RCC 7860 (cell line): ENCODE measurements at regions not wholly inside any gene's neighbourhood (a gene's known extent, or its start where the extent isn't known, plus 50 kb on each side); places are given as distances from the start of the nearest gene placed in this dataset.
"Not testable (repeated sequence)": the region's sequence is repeated elsewhere in the genome, so short reads cannot be mapped to it uniquely, and the experiment has no call there.

Experiments used
- DNase-seq: peaks from one replicate; pipeline ENCODE4 v3.0.0-alpha.2; 2015; ENCODE audit warnings: low spot score
- FAIRE-seq: peaks from 2 replicates; lab custom pipeline; 2012; peaks lifted over from hg19 to GRCh38; lab: Jason Lieb, UNC

GRCh38 chr7:119959811-119960210 is 313.2 kb upstream of the KCND2 start:
- FAIRE-seq (no peak), DNase-seq (no peak)

GRCh38 chr7:119963654-119964053 is 309.3 kb upstream of the KCND2 start:
- no peak for DNase-seq
- FAIRE-seq: no peak

- DNase-seq (no peak), FAIRE-seq (no peak)
These were observed 308.9 kb upstream of the KCND2 start for GRCh38 chr7:119964065-119964464.

- DNase-seq: no peak
- no peak for FAIRE-seq
These were observed 308.0 kb upstream of the KCND2 start for GRCh38 chr7:119964788-119965542.

GRCh38 chr7:119967221-119967620 is 305.8 kb upstream of the KCND2 start:
- FAIRE-seq (no peak), DNase-seq (no peak)

- not testable (repeated sequence) for FAIRE-seq
These were observed 304.6 kb upstream of the KCND2 start for GRCh38 chr7:119968411-119968810.

GRCh38 chr7:119969054-119969453 is 303.9 kb upstream of the KCND2 start:
- DNase-seq (no peak), FAIRE-seq (no peak)

More at GRCh38 chr7:119968411-119968810, 304.6 kb upstream of the KCND2 start:
- DNase-seq: not testable (repeated sequence)

GRCh38 chr7:119969763-119970162 is 303.2 kb upstream of the KCND2 start:
- no peak for DNase-seq
- no peak for FAIRE-seq

- no peak for FAIRE-seq
- DNase-seq: no peak
These were observed 298.0 kb upstream of the KCND2 start for GRCh38 chr7:119974972-119975371.

GRCh38 chr7:119982884-119983283 is 290.1 kb upstream of the KCND2 start:
- FAIRE-seq (no peak), DNase-seq (no peak)

- FAIRE-seq: no peak
- no peak for DNase-seq
These were observed 289.5 kb upstream of the KCND2 start for GRCh38 chr7:119983468-119983867.

GRCh38 chr7:119984247-119984646 is 288.7 kb upstream of the KCND2 start:
- FAIRE-seq (no peak), DNase-seq (no peak)

GRCh38 chr7:119988401-119988800 is 284.6 kb upstream of the KCND2 start:
- DNase-seq: no peak
- FAIRE-seq: no peak

- DNase-seq (no peak), FAIRE-seq (no peak)
These were observed 278.0 kb upstream of the KCND2 start for GRCh38 chr7:119994928-119995327.

- DNase-seq (no peak), FAIRE-seq (no peak)
These were observed 276.3 kb upstream of the KCND2 start for GRCh38 chr7:119996634-119997033.

- DNase-seq (no peak), FAIRE-seq (no peak)
These were observed 273.1 kb upstream of the KCND2 start for GRCh38 chr7:119999738-120000475.

GRCh38 chr7:120005720-120006119 is 267.3 kb upstream of the KCND2 start:
- DNase-seq (no peak), FAIRE-seq (no peak)

GRCh38 chr7:120014301-120014700 is 258.7 kb upstream of the KCND2 start:
- DNase-seq, FAIRE-seq: not testable (repeated sequence)

GRCh38 chr7:120014925-120015465 is 258.0 kb upstream of the KCND2 start:
- DNase-seq (no peak), FAIRE-seq (no peak)

GRCh38 chr7:120021085-120021484 is 251.9 kb upstream of the KCND2 start:
- FAIRE-seq (no peak), DNase-seq (no peak)

- DNase-seq: no peak
- FAIRE-seq: no peak
These were observed 249.3 kb upstream of the KCND2 start for GRCh38 chr7:120023494-120024167.
